Ishikawa (cell line): ENCODE measurements at regions not wholly inside any gene's neighbourhood (a gene's known extent, or its start where the extent isn't known, plus 50 kb on each side); places are given as distances from the start of the nearest gene placed in this dataset.

Experiments used
- CEBPB ChIP-seq: IDR thresholded peaks from 2 replicates; pipeline ENCODE4 v1.6.1; 2012
- CREB1 ChIP-seq: IDR thresholded peaks from 2 replicates; pipeline ENCODE4 v1.6.1; 2012; ENCODE audit warnings: low read depth
- EGR1 ChIP-seq: IDR thresholded peaks from 2 replicates; pipeline ENCODE4 v1.6.1; 2012
- EP300 ChIP-seq: IDR thresholded peaks from 2 replicates; pipeline ENCODE4 v1.6.1; 2012; ENCODE audit warnings: borderline replicate concordance
- FOXM1 ChIP-seq: IDR thresholded peaks from 2 replicates; pipeline ENCODE4 v1.6.1; 2012; ENCODE audit warnings: low read depth, borderline replicate concordance
- NFIC ChIP-seq: IDR thresholded peaks from 2 replicates; pipeline ENCODE4 v1.6.1; 2012
- RAD21 ChIP-seq: IDR thresholded peaks from 2 replicates; pipeline ENCODE4 v1.6.1; 2012; ENCODE audit warnings: low read depth
- TAF1 ChIP-seq: IDR thresholded peaks from 2 replicates; pipeline ENCODE4 v1.6.1; 2012; ENCODE audit warnings: low read depth, mild to moderate bottlenecking
- TCF12 ChIP-seq: IDR thresholded peaks from 2 replicates; pipeline ENCODE4 v1.6.1; 2012; ENCODE audit warnings: low read depth
- TEAD4 ChIP-seq: IDR thresholded peaks from 2 replicates; pipeline ENCODE4 v1.6.1; 2012
- YY1 ChIP-seq: IDR thresholded peaks from 2 replicates; pipeline ENCODE4 v1.6.1; 2012; ENCODE audit warnings: low read depth
- TF ChIP-seq, protein P1 (sequence below): IDR thresholded peaks from 2 replicates; pipeline ENCODE4 v1.6.1; 2012
- TF ChIP-seq, protein P2 (sequence below): IDR thresholded peaks from 2 replicates; pipeline ENCODE4 v1.6.1; 2012; ENCODE audit warnings: low read depth, mild to moderate bottlenecking
- TF ChIP-seq, protein P3 (sequence below): IDR thresholded peaks from 2 replicates; pipeline ENCODE4 v1.6.1; 2012

DNA sequence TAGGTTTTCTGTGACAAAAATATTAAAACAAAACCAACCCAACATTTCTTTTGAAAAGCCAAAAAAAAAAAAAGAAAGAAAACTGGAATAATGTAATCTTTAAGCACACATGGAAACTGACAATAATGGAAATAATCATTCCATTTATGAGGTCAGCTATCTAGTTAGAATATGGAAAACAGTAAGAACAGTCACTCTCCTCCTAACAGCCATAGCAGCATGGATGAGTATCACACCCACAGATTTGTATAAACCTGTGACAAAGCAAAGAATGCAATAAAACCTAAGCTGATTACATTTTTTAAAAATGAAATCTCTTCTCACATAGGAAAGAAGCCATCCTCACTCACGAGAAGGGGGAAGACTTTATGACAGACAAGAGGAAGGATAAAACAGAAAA is 437.8 kb downstream of the NYAP2 start:
- TF ChIP-seq TAF1: no peak
- no peak for TF ChIP-seq YY1
- TF ChIP-seq, protein P1, sequence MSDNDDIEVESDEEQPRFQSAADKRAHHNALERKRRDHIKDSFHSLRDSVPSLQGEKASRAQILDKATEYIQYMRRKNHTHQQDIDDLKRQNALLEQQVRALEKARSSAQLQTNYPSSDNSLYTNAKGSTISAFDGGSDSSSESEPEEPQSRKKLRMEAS: no peak
- TF ChIP-seq EP300: no peak
- TF ChIP-seq, protein P2, sequence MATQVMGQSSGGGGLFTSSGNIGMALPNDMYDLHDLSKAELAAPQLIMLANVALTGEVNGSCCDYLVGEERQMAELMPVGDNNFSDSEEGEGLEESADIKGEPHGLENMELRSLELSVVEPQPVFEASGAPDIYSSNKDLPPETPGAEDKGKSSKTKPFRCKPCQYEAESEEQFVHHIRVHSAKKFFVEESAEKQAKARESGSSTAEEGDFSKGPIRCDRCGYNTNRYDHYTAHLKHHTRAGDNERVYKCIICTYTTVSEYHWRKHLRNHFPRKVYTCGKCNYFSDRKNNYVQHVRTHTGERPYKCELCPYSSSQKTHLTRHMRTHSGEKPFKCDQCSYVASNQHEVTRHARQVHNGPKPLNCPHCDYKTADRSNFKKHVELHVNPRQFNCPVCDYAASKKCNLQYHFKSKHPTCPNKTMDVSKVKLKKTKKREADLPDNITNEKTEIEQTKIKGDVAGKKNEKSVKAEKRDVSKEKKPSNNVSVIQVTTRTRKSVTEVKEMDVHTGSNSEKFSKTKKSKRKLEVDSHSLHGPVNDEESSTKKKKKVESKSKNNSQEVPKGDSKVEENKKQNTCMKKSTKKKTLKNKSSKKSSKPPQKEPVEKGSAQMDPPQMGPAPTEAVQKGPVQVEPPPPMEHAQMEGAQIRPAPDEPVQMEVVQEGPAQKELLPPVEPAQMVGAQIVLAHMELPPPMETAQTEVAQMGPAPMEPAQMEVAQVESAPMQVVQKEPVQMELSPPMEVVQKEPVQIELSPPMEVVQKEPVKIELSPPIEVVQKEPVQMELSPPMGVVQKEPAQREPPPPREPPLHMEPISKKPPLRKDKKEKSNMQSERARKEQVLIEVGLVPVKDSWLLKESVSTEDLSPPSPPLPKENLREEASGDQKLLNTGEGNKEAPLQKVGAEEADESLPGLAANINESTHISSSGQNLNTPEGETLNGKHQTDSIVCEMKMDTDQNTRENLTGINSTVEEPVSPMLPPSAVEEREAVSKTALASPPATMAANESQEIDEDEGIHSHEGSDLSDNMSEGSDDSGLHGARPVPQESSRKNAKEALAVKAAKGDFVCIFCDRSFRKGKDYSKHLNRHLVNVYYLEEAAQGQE: no peak
- no peak for TF ChIP-seq FOXM1
- TF ChIP-seq TEAD4: no peak
- no peak for TF ChIP-seq EGR1
- no peak for TF ChIP-seq CREB1
- TF ChIP-seq TCF12: no peak
- no peak for TF ChIP-seq CEBPB
- TF ChIP-seq, protein P3, sequence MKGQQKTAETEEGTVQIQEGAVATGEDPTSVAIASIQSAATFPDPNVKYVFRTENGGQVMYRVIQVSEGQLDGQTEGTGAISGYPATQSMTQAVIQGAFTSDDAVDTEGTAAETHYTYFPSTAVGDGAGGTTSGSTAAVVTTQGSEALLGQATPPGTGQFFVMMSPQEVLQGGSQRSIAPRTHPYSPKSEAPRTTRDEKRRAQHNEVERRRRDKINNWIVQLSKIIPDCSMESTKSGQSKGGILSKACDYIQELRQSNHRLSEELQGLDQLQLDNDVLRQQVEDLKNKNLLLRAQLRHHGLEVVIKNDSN: no peak
- TF ChIP-seq RAD21: no peak
- TF ChIP-seq NFIC: no peak
